ENCODE measurements at regions not wholly inside any gene's neighbourhood (a gene's known extent, or its start where the extent isn't known, plus 50 kb on each side); places are given as distances from the start of the nearest gene placed in this dataset.
"Not testable (repeated sequence)": the region's sequence is repeated elsewhere in the genome, so short reads cannot be mapped to it uniquely, and the experiment has no call there.

GRCh38 chr4:117704721-117705120, 329.6 kb upstream of the NDST3 start:
- no peaks in the 10 kb centered on the region for H3K79me2 ChIP-seq (ENCODE audit: insufficient read depth, low read depth)
- no peaks in the 10 kb centered on the region for H3K36me3 ChIP-seq (ENCODE audit: insufficient read depth)
- no peaks in the 10 kb centered on the region for H4K20me1 ChIP-seq (ENCODE audit: insufficient read depth)
- no peak overlapping the region for H3K4me2 ChIP-seq
- TF ChIP-seq, protein P1, sequence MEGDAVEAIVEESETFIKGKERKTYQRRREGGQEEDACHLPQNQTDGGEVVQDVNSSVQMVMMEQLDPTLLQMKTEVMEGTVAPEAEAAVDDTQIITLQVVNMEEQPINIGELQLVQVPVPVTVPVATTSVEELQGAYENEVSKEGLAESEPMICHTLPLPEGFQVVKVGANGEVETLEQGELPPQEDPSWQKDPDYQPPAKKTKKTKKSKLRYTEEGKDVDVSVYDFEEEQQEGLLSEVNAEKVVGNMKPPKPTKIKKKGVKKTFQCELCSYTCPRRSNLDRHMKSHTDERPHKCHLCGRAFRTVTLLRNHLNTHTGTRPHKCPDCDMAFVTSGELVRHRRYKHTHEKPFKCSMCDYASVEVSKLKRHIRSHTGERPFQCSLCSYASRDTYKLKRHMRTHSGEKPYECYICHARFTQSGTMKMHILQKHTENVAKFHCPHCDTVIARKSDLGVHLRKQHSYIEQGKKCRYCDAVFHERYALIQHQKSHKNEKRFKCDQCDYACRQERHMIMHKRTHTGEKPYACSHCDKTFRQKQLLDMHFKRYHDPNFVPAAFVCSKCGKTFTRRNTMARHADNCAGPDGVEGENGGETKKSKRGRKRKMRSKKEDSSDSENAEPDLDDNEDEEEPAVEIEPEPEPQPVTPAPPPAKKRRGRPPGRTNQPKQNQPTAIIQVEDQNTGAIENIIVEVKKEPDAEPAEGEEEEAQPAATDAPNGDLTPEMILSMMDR (conservative IDR thresholded peaks at IDR 0.05; ENCODE audit: low read depth, low read length): no peak
- H3K27ac ChIP-seq: no peak overlapping the region
- H3K4me1 ChIP-seq (ENCODE audit: low read depth, poor library complexity, severe bottlenecking): no peaks in the 10 kb centered on the region
- H3K9ac ChIP-seq: no peak overlapping the region
- H3K4me3 ChIP-seq (IDR thresholded peaks at IDR 0.05; ENCODE audit: insufficient read depth, low read depth, low read length): no peak overlapping the region
- no peak overlapping the region for H2AFZ ChIP-seq (ENCODE audit: low read depth)
- no peaks in the 10 kb centered on the region for H3K27me3 ChIP-seq (ENCODE audit: insufficient read depth, low read depth)

DNA sequence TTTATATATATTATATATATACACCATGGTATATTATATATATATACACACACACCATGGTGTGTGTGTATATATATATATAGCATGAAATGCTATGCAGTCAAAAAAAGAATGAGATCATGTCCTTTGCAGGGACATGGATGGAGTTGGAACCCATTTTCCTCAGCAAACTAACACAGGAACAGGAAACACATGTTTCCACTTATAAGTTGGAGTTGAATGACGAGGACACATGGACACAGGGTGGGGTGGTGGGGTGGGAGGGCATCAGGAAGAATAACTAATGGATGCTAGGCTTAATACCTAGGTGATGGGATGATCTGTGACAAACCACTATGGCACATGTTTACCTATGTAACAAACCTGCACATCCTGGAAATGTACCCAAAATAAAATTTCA, 293.6 kb upstream of the NDST3 start:
- TF ChIP-seq, protein P1 (conservative IDR thresholded peaks at IDR 0.05; ENCODE audit: low read depth, low read length): no peak
- no peaks in the 10 kb centered on the region for H3K27me3 ChIP-seq (ENCODE audit: insufficient read depth, low read depth)
- no peaks in the 10 kb centered on the region for H3K4me1 ChIP-seq (ENCODE audit: low read depth, poor library complexity, severe bottlenecking)
- no peaks in the 10 kb centered on the region for H3K36me3 ChIP-seq (ENCODE audit: insufficient read depth)
- no peak overlapping the region for H3K27ac ChIP-seq
- H3K9ac ChIP-seq: no peak overlapping the region
- H3K4me2 ChIP-seq: no peak overlapping the region
- H3K4me3 ChIP-seq (IDR thresholded peaks at IDR 0.05; ENCODE audit: insufficient read depth, low read depth, low read length): no peak overlapping the region
- no peaks in the 10 kb centered on the region; the same call in 1 of the 2 replicates for H4K20me1 ChIP-seq (ENCODE audit: insufficient read depth)
- H3K79me2 ChIP-seq (ENCODE audit: insufficient read depth, low read depth): no peaks in the 10 kb centered on the region
- no peak overlapping the region for H2AFZ ChIP-seq (ENCODE audit: low read depth)

DNA sequence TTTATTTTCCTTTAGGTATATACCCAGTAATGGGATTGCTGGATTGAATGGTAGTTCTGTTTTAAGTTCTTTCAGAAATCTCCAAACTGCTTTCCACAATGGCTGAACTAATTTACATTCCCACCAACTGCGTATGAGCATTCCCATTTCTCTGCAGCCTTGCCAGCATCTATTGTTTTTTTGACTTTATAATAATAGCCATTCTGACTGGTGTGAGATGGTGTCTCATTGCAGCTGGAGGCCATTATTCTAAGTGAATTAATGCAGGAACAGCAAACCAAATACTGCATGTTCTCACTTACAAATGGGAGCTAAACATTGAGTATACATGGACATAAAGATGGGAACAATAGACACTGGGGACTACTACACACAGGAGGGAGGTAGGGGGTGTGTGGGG, 288.9 kb upstream of the NDST3 start:
- not testable (repeated sequence) for H2AFZ ChIP-seq (ENCODE audit: low read depth)

DNA sequence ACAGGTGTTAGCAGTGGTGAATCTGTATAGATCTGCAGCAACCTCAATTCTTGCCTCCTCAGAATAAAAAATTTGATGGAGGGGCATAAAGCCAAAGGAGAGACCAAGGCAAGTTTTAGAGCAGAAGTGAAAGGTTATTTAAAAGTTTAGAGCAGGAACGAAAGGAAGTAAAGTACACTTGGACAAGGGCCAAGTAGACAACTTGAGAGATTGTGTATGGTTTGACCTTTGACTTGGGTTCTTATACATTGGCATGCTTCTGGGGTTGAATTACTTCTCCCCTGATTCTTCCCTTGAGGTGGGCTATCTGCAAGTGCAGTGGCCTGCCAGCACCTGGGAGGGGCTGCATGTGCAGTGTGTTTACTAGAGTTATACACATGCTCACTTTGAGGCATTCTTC, 278.8 kb upstream of the NDST3 start:
- no peak overlapping the region for H3K4me2 ChIP-seq
- no peaks in the 10 kb centered on the region for H4K20me1 ChIP-seq (ENCODE audit: insufficient read depth)
- H3K27me3 ChIP-seq (ENCODE audit: insufficient read depth, low read depth): no peaks in the 10 kb centered on the region
- no peaks in the 10 kb centered on the region for H3K4me1 ChIP-seq (ENCODE audit: low read depth, poor library complexity, severe bottlenecking)
- no peaks in the 10 kb centered on the region for H3K36me3 ChIP-seq (ENCODE audit: insufficient read depth)
- no peak overlapping the region for H3K4me3 ChIP-seq (IDR thresholded peaks at IDR 0.05; ENCODE audit: insufficient read depth, low read depth, low read length)
- no peaks in the 10 kb centered on the region for H3K79me2 ChIP-seq (ENCODE audit: insufficient read depth, low read depth)
- no peak overlapping the region for H3K27ac ChIP-seq
- TF ChIP-seq, protein P1 (conservative IDR thresholded peaks at IDR 0.05; ENCODE audit: low read depth, low read length): no peak
- H3K9ac ChIP-seq: no peak overlapping the region
- H2AFZ ChIP-seq (ENCODE audit: low read depth): no peak overlapping the region

More for the DNA sequence above, 288.9 kb upstream of the NDST3 start:
- not testable (repeated sequence) for H3K4me2 ChIP-seq; H3K27ac ChIP-seq; H4K20me1 ChIP-seq (ENCODE audit: insufficient read depth); H3K36me3 ChIP-seq (ENCODE audit: insufficient read depth); H3K4me3 ChIP-seq (IDR thresholded peaks at IDR 0.05; ENCODE audit: insufficient read depth, low read depth, low read length); H3K27me3 ChIP-seq (ENCODE audit: insufficient read depth, low read depth); H3K79me2 ChIP-seq (ENCODE audit: insufficient read depth, low read depth); H3K4me1 ChIP-seq (ENCODE audit: low read depth, poor library complexity, severe bottlenecking); H3K9ac ChIP-seq

DNA sequence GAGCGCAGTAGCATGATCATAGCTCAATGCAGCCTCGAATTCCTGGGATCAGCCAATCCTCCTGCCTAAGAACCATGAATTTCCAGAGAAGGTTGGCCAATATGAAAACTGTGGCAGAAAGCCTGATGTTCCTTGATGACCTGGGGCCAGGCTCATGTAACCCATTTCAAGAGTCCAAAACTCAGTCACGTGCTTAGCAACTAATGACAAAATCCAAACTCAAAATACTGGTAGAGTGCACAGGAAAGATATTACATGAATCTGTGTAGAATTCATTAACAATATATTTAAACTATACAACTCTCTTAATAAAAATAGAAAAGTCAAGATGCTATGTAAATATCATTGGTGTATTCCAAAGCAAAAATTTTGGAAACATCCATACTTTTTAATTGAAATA, 265.7 kb upstream of the NDST3 start:
- no peak overlapping the region for H3K9ac ChIP-seq
- H2AFZ ChIP-seq (ENCODE audit: low read depth): no peak overlapping the region
- no peak overlapping the region for H3K27ac ChIP-seq
- H3K27me3 ChIP-seq (ENCODE audit: insufficient read depth, low read depth): no peaks in the 10 kb centered on the region
- no peak overlapping the region for H3K4me2 ChIP-seq
- H3K79me2 ChIP-seq (ENCODE audit: insufficient read depth, low read depth): no peaks in the 10 kb centered on the region
- no peak overlapping the region for H3K4me3 ChIP-seq (IDR thresholded peaks at IDR 0.05; ENCODE audit: insufficient read depth, low read depth, low read length)
- no peaks in the 10 kb centered on the region for H3K36me3 ChIP-seq (ENCODE audit: insufficient read depth)
- H4K20me1 ChIP-seq (ENCODE audit: insufficient read depth): no peaks in the 10 kb centered on the region
- TF ChIP-seq, protein P1 (conservative IDR thresholded peaks at IDR 0.05; ENCODE audit: low read depth, low read length): no peak
- H3K4me1 ChIP-seq (ENCODE audit: low read depth, poor library complexity, severe bottlenecking): no peaks in the 10 kb centered on the region

Measured in KMS-11 (cell line).